Lower leg skin (tissue), 3 donors: ENCODE measurements at regions not wholly inside any gene's neighbourhood (a gene's known extent, or its start where the extent isn't known, plus 50 kb on each side); places are given as distances from the start of the nearest gene placed in this dataset.

Source experiments
- POLR2A ChIP-seq, 2 donors: fragments of 450-650 bp; IDR thresholded peaks; one replicate each; pipeline ENCODE4 v1.6.1; 2016 to 2017; ENCODE audit warnings: antibody characterized with exemption in 2 of 2, mild to moderate bottlenecking in 1 of 2, moderate library complexity in 1 of 2
- TF ChIP-seq, protein P1 (sequence below), 3 donors: fragments of 450-650 bp; IDR thresholded peaks; one replicate each; pipeline ENCODE4 v1.5.1; 2016; ENCODE audit warnings: antibody characterized with exemption in 3 of 3, mild to moderate bottlenecking in 3 of 3, moderate library complexity in 2 of 3

- TF ChIP-seq, protein P1, sequence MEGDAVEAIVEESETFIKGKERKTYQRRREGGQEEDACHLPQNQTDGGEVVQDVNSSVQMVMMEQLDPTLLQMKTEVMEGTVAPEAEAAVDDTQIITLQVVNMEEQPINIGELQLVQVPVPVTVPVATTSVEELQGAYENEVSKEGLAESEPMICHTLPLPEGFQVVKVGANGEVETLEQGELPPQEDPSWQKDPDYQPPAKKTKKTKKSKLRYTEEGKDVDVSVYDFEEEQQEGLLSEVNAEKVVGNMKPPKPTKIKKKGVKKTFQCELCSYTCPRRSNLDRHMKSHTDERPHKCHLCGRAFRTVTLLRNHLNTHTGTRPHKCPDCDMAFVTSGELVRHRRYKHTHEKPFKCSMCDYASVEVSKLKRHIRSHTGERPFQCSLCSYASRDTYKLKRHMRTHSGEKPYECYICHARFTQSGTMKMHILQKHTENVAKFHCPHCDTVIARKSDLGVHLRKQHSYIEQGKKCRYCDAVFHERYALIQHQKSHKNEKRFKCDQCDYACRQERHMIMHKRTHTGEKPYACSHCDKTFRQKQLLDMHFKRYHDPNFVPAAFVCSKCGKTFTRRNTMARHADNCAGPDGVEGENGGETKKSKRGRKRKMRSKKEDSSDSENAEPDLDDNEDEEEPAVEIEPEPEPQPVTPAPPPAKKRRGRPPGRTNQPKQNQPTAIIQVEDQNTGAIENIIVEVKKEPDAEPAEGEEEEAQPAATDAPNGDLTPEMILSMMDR (IDR thresholded peaks at IDR 0.05): no peak
- no peak for TF ChIP-seq POLR2A (IDR thresholded peaks at IDR 0.05)
Measured at GRCh38 chr9:116066221-116066620, 87.4 kb upstream of the PAPPA start.
